Fibroblast of lung (primary cell): ENCODE measurements at regions not wholly inside any gene's neighbourhood (a gene's known extent, or its start where the extent isn't known, plus 50 kb on each side); places are given as distances from the start of the nearest gene placed in this dataset.
A peak's percentile ranks its signal among the peaks of the same experiment; 100 is the strongest.

Source experiments
- EZH2 ChIP-seq: IDR thresholded peaks from 2 replicates; pipeline ENCODE4 v1.5.1; 2012; ENCODE audit warnings: low read length, control low read depth, mild to moderate bottlenecking; ENCODE audit errors: missing control alignments
- TF ChIP-seq, protein P1 (sequence below), 2 donors: IDR thresholded peaks in 1 of 2; conservative IDR thresholded peaks in 1 of 2; 1 replicate in 1 of 2; 2 replicates in 1 of 2; pipeline ENCODE4 v1.5.1; 2011 to 2012; ENCODE audit warnings: low read length in 2 of 2, control low read depth in 1 of 2, inconsistent platforms in 1 of 2, low read depth in 1 of 2, mild to moderate bottlenecking in 1 of 2

DNA sequence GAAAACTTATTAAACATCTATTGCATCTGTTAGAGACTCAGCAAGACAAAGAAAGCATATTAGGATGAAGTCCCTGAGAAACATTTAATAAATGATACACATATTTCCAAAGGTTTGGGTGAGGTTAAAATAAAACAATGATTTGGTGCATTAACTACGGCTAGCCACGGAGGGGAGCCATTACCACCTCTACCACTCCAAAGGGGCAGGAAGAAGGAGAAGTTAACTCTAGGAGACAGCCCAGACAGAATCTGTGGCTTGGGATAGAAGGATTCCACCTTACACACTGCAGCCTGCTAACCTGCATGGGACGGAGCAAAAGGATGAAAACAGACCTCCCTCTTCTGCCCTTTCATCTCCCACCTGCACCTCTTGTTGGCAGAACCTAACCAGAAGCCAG lies 189.1 kb upstream of the C1QTNF7 start:
- TF ChIP-seq, protein P1, sequence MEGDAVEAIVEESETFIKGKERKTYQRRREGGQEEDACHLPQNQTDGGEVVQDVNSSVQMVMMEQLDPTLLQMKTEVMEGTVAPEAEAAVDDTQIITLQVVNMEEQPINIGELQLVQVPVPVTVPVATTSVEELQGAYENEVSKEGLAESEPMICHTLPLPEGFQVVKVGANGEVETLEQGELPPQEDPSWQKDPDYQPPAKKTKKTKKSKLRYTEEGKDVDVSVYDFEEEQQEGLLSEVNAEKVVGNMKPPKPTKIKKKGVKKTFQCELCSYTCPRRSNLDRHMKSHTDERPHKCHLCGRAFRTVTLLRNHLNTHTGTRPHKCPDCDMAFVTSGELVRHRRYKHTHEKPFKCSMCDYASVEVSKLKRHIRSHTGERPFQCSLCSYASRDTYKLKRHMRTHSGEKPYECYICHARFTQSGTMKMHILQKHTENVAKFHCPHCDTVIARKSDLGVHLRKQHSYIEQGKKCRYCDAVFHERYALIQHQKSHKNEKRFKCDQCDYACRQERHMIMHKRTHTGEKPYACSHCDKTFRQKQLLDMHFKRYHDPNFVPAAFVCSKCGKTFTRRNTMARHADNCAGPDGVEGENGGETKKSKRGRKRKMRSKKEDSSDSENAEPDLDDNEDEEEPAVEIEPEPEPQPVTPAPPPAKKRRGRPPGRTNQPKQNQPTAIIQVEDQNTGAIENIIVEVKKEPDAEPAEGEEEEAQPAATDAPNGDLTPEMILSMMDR (conservative IDR thresholded peaks at IDR 0.05 in 1 of 2, IDR thresholded peaks at IDR 0.05 in 1 of 2; ENCODE audit: low read depth in 1 of 2, low read length in 2 of 2), result peak; percentile 67 to 74
- TF ChIP-seq EZH2, result no peak
